LNCaP clone FGC (cell line): ENCODE measurements at regions not wholly inside any gene's neighbourhood (a gene's known extent, or its start where the extent isn't known, plus 50 kb on each side); places are given as distances from the start of the nearest gene placed in this dataset.

Source experiments
- DNase-seq: peaks from one replicate; pipeline ENCODE4 v3.0.0-alpha.2; 2011; ENCODE audit warnings: low read depth
- H3K4me3 ChIP-seq: 2 replicates; pipeline ENCODE4 v1.5.1; 2011; ENCODE audit warnings: mild to moderate bottlenecking, low read depth, low read length, control low read depth
- TF ChIP-seq, protein P1 (sequence below): IDR thresholded peaks from 2 replicates; pipeline ENCODE4 v1.5.1; 2012; ENCODE audit warnings: mild to moderate bottlenecking; ENCODE audit not compliant: control insufficient read depth, insufficient read depth; ENCODE audit errors: extremely low read depth

DNA sequence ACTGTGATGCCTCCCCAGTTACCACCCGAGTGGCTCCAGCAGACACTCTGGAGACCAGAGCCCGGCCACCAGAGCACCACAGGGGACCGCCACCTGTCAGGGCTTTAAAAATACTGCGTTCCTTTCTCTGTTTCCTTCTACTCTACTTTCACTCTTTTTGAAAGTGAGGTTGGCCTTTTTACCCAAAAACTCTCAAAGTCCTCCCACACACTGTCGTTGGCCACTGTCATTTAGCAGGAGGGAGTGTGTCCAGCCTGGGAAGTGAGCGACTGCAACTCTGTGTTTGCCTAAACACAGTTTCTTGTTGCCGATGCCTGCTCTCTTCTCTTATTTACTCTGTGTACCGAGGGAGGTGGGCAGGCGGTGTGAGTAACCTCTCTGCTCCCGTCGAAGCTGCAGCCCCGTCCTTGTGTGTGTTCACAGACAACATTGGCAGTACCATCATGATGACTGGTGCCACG, 90.8 kb upstream of the CLDN5 start:
- no peak for DNase-seq
- TF ChIP-seq, protein P1, sequence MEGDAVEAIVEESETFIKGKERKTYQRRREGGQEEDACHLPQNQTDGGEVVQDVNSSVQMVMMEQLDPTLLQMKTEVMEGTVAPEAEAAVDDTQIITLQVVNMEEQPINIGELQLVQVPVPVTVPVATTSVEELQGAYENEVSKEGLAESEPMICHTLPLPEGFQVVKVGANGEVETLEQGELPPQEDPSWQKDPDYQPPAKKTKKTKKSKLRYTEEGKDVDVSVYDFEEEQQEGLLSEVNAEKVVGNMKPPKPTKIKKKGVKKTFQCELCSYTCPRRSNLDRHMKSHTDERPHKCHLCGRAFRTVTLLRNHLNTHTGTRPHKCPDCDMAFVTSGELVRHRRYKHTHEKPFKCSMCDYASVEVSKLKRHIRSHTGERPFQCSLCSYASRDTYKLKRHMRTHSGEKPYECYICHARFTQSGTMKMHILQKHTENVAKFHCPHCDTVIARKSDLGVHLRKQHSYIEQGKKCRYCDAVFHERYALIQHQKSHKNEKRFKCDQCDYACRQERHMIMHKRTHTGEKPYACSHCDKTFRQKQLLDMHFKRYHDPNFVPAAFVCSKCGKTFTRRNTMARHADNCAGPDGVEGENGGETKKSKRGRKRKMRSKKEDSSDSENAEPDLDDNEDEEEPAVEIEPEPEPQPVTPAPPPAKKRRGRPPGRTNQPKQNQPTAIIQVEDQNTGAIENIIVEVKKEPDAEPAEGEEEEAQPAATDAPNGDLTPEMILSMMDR = no peak
- H3K4me3 ChIP-seq = no peak overlapping the region

- TF ChIP-seq, protein P1 = no peak
- H3K4me3 ChIP-seq = no peak overlapping the region
- no peak for DNase-seq
These were observed 91.8 kb upstream of the CLDN5 start for GRCh38 chr22:19615867-19616581.

- TF ChIP-seq, protein P1 = no peak
- DNase-seq = no peak
- no peak overlapping the region for H3K4me3 ChIP-seq
These were observed 94.9 kb upstream of the SEPTIN5 start for GRCh38 chr22:19619144-19620009.

DNA sequence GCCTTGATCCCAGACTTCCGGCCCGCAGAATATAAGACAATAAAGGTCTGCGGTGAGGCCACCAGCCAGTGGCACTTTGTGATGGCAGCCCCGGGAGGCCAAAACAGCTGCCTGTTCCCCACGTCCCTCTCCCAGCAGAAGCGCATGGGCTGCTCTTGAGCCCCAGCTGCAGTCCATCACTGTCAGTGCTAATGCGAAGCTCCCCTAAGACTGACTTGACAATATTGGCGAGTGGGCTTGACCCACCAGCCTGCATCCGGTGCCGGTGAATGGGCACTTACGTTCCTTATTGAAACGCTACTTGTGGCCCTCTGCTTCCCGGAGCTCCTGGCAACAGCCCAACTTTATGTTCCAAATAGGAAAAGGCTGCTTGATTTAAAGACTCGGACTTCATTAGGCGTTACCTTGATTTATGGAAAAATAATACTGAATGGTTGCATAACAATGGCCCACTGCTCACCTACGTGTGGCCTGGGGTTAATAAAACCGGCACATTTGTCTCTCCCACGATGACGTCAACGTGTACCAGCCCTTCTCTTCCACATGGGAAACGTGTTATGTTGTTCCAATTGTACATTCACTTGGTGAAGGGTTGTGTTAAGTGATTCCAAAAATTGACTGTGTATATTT, 93.4 kb upstream of the SEPTIN5 start:
- TF ChIP-seq, protein P1 = no peak
- H3K4me3 ChIP-seq = no peak overlapping the region
- DNase-seq = no peak

GRCh38 chr22:19621373-19622060, 92.8 kb upstream of the SEPTIN5 start:
- H3K4me3 ChIP-seq = no peak overlapping the region
- TF ChIP-seq, protein P1 = no peak
- no peak for DNase-seq

GRCh38 chr22:19622061-19622441, 92.3 kb upstream of the SEPTIN5 start:
- no peak overlapping the region for H3K4me3 ChIP-seq
- no peak for DNase-seq
- TF ChIP-seq, protein P1 = no peak
